ENCODE measurements at regions not wholly inside any gene's neighbourhood (a gene's known extent, or its start where the extent isn't known, plus 50 kb on each side); places are given as distances from the start of the nearest gene placed in this dataset.

DNA sequence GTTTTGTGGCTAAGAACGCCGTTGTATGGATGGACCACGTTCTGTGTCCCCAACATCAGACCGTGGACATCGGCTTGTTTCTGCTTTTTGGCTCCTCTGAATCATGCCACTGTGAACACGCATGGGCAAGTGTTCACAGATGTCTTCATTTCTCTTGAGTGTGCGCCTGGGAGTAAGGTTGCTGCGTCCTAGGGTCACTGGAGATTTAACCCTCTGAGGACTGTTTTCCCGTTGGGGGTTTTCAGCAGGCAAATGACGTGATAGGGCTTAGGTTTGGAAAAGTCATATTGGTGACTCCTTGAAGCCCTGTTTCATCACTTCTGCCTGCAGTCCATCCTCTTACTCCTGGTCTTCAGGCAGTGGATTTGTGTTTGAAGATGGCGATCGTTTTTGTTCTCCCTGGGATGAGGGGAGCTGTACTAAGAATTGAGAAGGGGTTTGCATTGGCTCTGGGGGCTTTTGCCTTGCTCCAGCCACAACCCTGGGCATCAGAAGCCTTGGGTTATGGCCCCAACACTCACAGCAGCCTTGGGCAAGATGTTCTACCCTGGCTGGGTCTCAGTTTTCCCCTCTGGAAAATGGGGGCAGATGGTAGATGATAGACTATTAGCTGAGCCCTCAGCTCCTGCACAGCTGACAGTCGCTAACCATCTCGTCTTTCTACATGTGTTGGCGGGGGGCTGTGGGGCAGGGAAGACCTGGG lies 67.2 kb upstream of the CIBAR2 start:
- in situ Hi-C loops (cut with HindIII; ENCODE audit: low sequenced_read_pairs): no loop called here
- H3K4me3 ChIP-seq (ENCODE audit: low read depth, low read length): no peak overlapping the region
- TF ChIP-seq, protein P1, sequence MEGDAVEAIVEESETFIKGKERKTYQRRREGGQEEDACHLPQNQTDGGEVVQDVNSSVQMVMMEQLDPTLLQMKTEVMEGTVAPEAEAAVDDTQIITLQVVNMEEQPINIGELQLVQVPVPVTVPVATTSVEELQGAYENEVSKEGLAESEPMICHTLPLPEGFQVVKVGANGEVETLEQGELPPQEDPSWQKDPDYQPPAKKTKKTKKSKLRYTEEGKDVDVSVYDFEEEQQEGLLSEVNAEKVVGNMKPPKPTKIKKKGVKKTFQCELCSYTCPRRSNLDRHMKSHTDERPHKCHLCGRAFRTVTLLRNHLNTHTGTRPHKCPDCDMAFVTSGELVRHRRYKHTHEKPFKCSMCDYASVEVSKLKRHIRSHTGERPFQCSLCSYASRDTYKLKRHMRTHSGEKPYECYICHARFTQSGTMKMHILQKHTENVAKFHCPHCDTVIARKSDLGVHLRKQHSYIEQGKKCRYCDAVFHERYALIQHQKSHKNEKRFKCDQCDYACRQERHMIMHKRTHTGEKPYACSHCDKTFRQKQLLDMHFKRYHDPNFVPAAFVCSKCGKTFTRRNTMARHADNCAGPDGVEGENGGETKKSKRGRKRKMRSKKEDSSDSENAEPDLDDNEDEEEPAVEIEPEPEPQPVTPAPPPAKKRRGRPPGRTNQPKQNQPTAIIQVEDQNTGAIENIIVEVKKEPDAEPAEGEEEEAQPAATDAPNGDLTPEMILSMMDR (IDR thresholded peaks at IDR 0.05; ENCODE audit: low read depth, low read length): no peak
- DNase-seq (ENCODE audit: low read depth, low spot score): no peak

DNA sequence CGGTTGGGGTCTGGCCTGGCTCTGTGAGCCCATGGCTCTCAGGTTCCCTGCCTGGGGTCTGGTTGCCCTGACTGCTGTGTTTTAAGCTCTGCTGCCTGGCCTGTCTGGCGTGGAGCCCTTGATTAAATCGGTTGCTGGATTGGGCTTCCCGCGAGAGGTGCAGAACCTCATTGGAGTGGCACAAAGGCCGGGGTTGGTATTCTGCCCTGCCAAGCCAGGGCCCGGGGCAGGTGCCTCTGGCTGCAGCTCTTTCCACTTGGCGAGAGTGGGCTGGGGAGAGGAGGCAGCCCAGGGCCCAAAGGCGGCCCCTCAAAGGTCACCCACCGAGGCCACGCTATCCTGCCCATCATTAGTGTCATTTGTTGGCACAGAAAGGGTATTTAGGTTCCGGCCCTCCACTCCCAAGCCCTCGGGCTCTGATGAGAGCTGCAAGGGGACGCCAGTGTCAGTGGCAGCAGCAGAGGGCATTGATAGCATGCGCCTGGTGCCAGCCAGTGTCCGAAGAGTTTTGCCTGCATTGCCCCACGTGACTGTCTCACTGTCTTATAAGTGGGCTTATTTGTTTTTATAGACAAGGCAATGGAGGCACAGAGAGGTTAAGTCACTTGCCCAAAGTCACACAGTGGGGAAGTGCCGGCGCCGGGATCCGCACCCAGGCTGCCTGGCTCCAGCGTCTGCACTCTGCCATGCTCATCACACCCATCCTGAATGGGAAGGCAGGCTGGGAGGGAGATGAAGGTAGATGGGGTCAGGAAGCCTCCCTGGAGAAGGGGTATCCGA lies 68.0 kb upstream of the CIBAR2 start:
- no peak for DNase-seq (ENCODE audit: low read depth, low spot score)
- no peak overlapping the region for H3K4me3 ChIP-seq (ENCODE audit: low read depth, low read length)
- TF ChIP-seq, protein P1 (IDR thresholded peaks at IDR 0.05; ENCODE audit: low read depth, low read length): no peak
- in situ Hi-C loops (cut with HindIII; ENCODE audit: low sequenced_read_pairs): no loop called here

GRCh38 chr16:85180827-85181738 lies 68.8 kb upstream of the CIBAR2 start:
- TF ChIP-seq, protein P1 (IDR thresholded peaks at IDR 0.05; ENCODE audit: low read depth, low read length): no peak
- H3K4me3 ChIP-seq (ENCODE audit: low read depth, low read length): no peak overlapping the region
- no peak for DNase-seq (ENCODE audit: low read depth, low spot score)
- in situ Hi-C loops (cut with HindIII; ENCODE audit: low sequenced_read_pairs): no loop called here

DNA sequence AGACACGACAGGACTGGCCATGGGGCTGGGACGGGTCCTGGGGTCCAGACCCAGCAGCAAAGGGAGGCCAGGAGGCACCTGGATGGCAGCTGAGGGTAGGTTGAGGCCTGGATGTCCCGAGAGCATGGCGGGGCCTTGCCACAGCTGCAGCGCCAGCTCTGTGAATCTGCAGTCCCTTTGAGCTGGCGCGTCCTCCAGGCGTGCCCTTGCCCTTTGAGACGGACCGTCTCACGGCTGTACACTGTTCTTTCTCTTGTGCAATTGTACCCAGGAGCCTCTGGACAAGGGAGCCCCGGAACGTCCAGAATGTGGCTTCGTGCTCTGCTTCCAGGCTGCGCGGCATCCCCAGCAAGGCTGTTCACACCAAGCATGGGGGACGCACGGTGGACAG lies 69.5 kb upstream of the CIBAR2 start:
- no peak for DNase-seq (ENCODE audit: low read depth, low spot score)
- in situ Hi-C loops (cut with HindIII; ENCODE audit: low sequenced_read_pairs): no loop called here
- H3K4me3 ChIP-seq (ENCODE audit: low read depth, low read length): no peak overlapping the region
- TF ChIP-seq, protein P1 (IDR thresholded peaks at IDR 0.05; ENCODE audit: low read depth, low read length): no peak

DNA sequence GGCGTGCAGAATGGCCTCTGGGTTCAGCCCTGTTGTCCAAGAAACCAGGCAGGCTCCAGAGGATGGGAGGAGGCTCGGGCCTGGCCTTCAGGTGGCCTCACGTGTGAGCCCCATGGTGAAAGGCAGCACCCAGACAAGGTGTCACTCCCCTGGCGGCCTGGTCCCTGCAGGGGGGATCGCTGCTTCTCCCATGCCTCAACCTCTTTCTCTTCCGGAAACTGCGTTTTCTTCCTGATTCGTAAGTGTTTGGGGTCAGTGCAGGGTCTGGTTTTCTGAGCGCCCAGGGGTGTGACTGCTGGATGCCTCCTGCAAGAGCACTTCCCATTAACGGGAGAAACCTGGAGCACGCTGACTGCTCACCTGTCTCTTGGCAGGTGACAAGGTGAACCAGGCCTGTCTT lies 70.0 kb upstream of the CIBAR2 start:
- H3K4me3 ChIP-seq (ENCODE audit: low read depth, low read length): no peak overlapping the region
- TF ChIP-seq, protein P1 (IDR thresholded peaks at IDR 0.05; ENCODE audit: low read depth, low read length): no peak
- no peak for DNase-seq (ENCODE audit: low read depth, low spot score)
- in situ Hi-C loops (cut with HindIII; ENCODE audit: low sequenced_read_pairs): no loop called here

DNA sequence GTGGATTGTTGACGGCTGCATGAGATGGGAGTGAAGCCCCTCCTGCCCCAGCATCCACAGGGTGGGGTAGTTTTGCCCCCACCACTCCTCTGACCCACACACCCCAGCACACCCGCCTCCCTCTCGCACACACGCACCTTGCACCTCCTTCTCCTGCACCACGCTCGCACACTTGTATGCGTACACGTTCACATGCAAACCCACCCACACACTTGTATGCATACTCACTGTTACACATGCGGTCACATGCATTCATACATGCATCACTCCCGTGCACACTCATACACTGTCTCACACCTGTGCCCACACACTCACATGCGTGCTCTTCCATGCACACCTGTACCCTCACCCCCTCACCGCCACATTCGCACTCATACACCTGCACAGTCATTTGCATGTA lies 70.5 kb upstream of the CIBAR2 start:
- in situ Hi-C loops (cut with HindIII; ENCODE audit: low sequenced_read_pairs): no loop called here
- no peak for DNase-seq (ENCODE audit: low read depth, low spot score)
- no peak overlapping the region for H3K4me3 ChIP-seq (ENCODE audit: low read depth, low read length)
- TF ChIP-seq, protein P1 (IDR thresholded peaks at IDR 0.05; ENCODE audit: low read depth, low read length): no peak

Measured in astrocyte of the spinal cord (primary cell).